Endodermal cell (in vitro differentiated cells): ENCODE measurements at regions not wholly inside any gene's neighbourhood (a gene's known extent, or its start where the extent isn't known, plus 50 kb on each side); places are given as distances from the start of the nearest gene placed in this dataset.

ENCODE experiments used
- DNase-seq: peaks from one replicate; pipeline ENCODE4 v3.0.0-alpha.2; 2017
- H3K27ac ChIP-seq: 2 replicates; pipeline ENCODE4 v1.5.1; 2013; ENCODE audit warnings: mild to moderate bottlenecking, low read depth, low read length, moderate library complexity
- H3K27me3 ChIP-seq: 2 replicates; pipeline ENCODE4 v1.6.1; 2013; ENCODE audit warnings: mild to moderate bottlenecking, low read length, moderate library complexity; ENCODE audit not compliant: insufficient read depth, control insufficient read depth, poor library complexity, severe bottlenecking
- H3K36me3 ChIP-seq: 2 replicates; pipeline ENCODE4 v1.7.0; 2013; ENCODE audit warnings: mild to moderate bottlenecking, low read length, moderate library complexity; ENCODE audit not compliant: control insufficient read depth, insufficient read depth
- H3K4me1 ChIP-seq: one replicate; pipeline ENCODE4 v1.7.0; 2013; ENCODE audit warnings: low read length; ENCODE audit not compliant: control insufficient read depth, insufficient read depth
- H3K4me3 ChIP-seq: 2 replicates; pipeline ENCODE4 v1.5.1; 2013; ENCODE audit warnings: mild to moderate bottlenecking, low read length, moderate library complexity
- H3K9ac ChIP-seq: 2 replicates; pipeline ENCODE4 v1.6.1; 2013; ENCODE audit warnings: mild to moderate bottlenecking, low read length, moderate library complexity; ENCODE audit not compliant: poor library complexity, severe bottlenecking; ENCODE audit errors: extremely low read depth
- H3K9me3 ChIP-seq: 2 replicates; pipeline ENCODE4 v1.6.1; 2013; ENCODE audit warnings: mild to moderate bottlenecking, low read length, moderate library complexity; ENCODE audit not compliant: control insufficient read depth
- H3K27ac Mint-ChIP-seq: 2 replicates; pipeline ENCODE4 v1.8.0; 2020; ENCODE audit warnings: mixed read lengths
- H3K27me3 Mint-ChIP-seq: 2 replicates; pipeline ENCODE4 v1.8.0; 2021; ENCODE audit warnings: mild to moderate bottlenecking, mixed read lengths; ENCODE audit not compliant: insufficient read depth
- H3K36me3 Mint-ChIP-seq: 2 replicates; pipeline ENCODE4 v1.8.0; 2020; ENCODE audit warnings: low read depth, mixed read lengths
- H3K4me1 Mint-ChIP-seq: 2 replicates; pipeline ENCODE4 v1.8.0; 2020; ENCODE audit warnings: mixed read lengths
- H3K4me3 Mint-ChIP-seq: 2 replicates; pipeline ENCODE4 v1.8.0; 2020; ENCODE audit warnings: mild to moderate bottlenecking, moderate library complexity, mixed read lengths
- H3K9me3 Mint-ChIP-seq: 2 replicates; pipeline ENCODE4 v1.8.0; 2020; ENCODE audit warnings: mild to moderate bottlenecking, mixed read lengths
- WGBS, 2 experiments: methylation state at CpG; one replicate each; pipeline versions ENCODE4 v1.1.5 to v1.1.7; 2013; ENCODE audit warnings: missing lambda C conversion rate in 2 of 2, mixed read lengths in 1 of 2; ENCODE audit not compliant: insufficient coverage in 1 of 2, insufficient read length in 1 of 2; 5-methylcytosine and 5-hydroxymethylcytosine counted together
- TF ChIP-seq, protein P1 (sequence below): fragments of 200-600 bp; sonication (generic); conservative IDR thresholded peaks from 2 replicates; pipeline ENCODE4 v1.5.0; 2021; ENCODE audit warnings: antibody characterized with exemption, mild to moderate bottlenecking

DNA sequence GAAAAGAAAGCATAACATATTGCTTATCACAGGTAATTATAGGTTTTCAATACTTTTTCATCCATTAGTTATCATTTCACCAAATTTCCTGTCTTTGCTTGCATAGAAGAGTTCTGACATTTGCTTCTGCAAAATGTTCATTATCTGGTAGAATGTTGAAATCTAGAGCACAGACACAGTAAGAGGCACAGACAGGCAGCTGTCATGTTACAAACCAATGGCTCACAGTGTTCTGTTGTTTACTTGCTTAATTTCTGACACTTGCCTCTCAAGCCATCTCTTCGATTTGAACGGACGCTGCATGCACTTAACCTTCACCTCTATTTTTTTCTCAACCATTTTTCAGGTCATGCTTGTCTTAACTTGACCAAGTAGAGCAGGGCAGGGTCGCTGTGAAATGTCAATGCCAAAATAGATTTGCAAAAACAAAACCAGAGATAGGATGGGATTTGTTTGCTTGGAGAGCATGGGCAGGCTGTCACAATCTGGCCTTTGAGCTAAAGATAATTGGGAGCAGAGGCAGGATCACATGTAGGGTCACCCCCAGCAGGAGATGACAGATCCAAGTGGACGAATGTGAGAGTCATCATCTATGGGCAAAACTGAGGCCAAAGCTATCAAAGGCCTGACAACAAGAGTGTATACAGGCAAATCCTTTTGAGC is 292.3 kb downstream of the SMARCA1 start:
- Histone ChIP-seq H3K9ac (no peak overlapping the region), H3K36me3 (no peaks in the 10 kb centered on the region), H3K9me3 (no peaks in the 10 kb centered on the region), H3K27ac (no peak overlapping the region), H3K27me3 (no peaks in the 10 kb centered on the region), H3K4me3 (no peak overlapping the region), H3K4me1 (no peaks in the 10 kb centered on the region)
- H3K27ac Mint-ChIP-seq = no peak overlapping the region
- TF ChIP-seq, protein P1, sequence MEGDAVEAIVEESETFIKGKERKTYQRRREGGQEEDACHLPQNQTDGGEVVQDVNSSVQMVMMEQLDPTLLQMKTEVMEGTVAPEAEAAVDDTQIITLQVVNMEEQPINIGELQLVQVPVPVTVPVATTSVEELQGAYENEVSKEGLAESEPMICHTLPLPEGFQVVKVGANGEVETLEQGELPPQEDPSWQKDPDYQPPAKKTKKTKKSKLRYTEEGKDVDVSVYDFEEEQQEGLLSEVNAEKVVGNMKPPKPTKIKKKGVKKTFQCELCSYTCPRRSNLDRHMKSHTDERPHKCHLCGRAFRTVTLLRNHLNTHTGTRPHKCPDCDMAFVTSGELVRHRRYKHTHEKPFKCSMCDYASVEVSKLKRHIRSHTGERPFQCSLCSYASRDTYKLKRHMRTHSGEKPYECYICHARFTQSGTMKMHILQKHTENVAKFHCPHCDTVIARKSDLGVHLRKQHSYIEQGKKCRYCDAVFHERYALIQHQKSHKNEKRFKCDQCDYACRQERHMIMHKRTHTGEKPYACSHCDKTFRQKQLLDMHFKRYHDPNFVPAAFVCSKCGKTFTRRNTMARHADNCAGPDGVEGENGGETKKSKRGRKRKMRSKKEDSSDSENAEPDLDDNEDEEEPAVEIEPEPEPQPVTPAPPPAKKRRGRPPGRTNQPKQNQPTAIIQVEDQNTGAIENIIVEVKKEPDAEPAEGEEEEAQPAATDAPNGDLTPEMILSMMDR = no peak
- no peak overlapping the region for H3K4me3 Mint-ChIP-seq
- H3K9me3 Mint-ChIP-seq = no peaks in the 10 kb centered on the region
- peaks cover 15% of the 10 kb centered on the region for H3K27me3 Mint-ChIP-seq
- no peaks in the 10 kb centered on the region for H3K4me1 Mint-ChIP-seq
- H3K36me3 Mint-ChIP-seq = no peaks in the 10 kb centered on the region
- no peak for DNase-seq
- WGBS, 2 experiments = 86% methylated on average over 5 of the region's 5 CpGs; no CpG with 5 or more reads in 1 of the 2 experiments

DNA sequence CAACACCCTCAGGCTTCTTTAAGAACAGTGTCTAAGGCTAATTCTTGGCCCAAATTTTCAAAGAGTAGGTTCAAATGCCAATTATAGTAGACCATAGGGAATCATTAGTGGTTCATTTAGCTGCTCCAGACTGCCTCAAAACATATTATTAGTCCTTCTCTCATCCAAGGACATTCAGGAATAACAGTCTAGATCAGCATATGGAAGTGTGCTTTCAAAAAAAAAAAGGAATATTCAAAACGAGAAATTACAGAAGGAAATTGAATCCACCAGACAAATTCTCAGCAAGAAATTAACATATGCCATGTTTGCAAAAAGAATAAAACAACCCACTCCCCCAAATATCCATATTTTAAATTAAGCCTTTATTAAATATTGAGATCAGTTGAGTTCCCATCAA is 293.1 kb downstream of the SMARCA1 start:
- Mint-ChIP-seq H3K27ac (no peak overlapping the region), H3K4me1 (no peaks in the 10 kb centered on the region), H3K27me3 (peaks cover 15% of the 10 kb centered on the region), H3K36me3 (no peaks in the 10 kb centered on the region), H3K9me3 (no peaks in the 10 kb centered on the region), H3K4me3 (no peak overlapping the region)
- no peaks in the 10 kb centered on the region for H3K9me3 ChIP-seq
- H3K36me3 ChIP-seq = no peaks in the 10 kb centered on the region
- H3K27ac ChIP-seq = no peak overlapping the region
- H3K9ac ChIP-seq = no peak overlapping the region
- H3K4me1 ChIP-seq = no peaks in the 10 kb centered on the region
- 83% methylated on average over 1 of the region's 1 CpG; no CpG with 5 or more reads in 1 of the 2 experiments for WGBS, 2 experiments
- DNase-seq = no peak
- no peak overlapping the region for H3K4me3 ChIP-seq
- no peaks in the 10 kb centered on the region for H3K27me3 ChIP-seq
- TF ChIP-seq, protein P1 = no peak

DNA sequence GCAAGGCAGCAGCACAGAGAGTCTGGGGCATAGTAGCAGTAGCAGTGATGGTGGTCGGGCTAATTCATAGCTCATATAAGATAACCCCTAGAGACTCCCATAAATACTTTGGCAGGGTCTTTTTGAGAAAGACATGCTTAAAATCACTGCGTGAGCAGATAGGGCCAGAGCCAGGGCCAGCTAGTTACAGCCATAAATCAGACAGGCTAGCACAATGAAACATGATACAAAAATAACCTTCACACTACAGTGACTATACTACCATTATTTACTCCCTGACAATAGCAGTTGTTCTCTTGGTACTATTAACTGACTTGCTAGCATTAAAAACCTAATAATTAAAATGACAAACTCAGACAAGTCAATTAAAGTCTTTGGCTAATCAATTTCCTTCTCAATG is 295.9 kb downstream of the SMARCA1 start:
- no peak overlapping the region for H3K4me3 ChIP-seq
- no peaks in the 10 kb centered on the region for H3K9me3 ChIP-seq
- Mint-ChIP-seq H3K4me1 (no peaks in the 10 kb centered on the region), H3K4me3 (no peak overlapping the region), H3K27ac (no peak overlapping the region), H3K36me3 (no peaks in the 10 kb centered on the region), H3K9me3 (no peaks in the 10 kb centered on the region), H3K27me3 (no peaks in the 10 kb centered on the region)
- no peak overlapping the region for H3K27ac ChIP-seq
- TF ChIP-seq, protein P1 = no peak
- H3K9ac ChIP-seq = no peak overlapping the region
- DNase-seq = no peak
- WGBS, 2 experiments = 97% methylated on average over 2 of the region's 2 CpGs; no CpG with 5 or more reads in 1 of the 2 experiments
- no peaks in the 10 kb centered on the region for H3K4me1 ChIP-seq
- no peaks in the 10 kb centered on the region for H3K36me3 ChIP-seq
- H3K27me3 ChIP-seq = no peaks in the 10 kb centered on the region
